ENCODE measurements at regions not wholly inside any gene's neighbourhood (a gene's known extent, or its start where the extent isn't known, plus 50 kb on each side); places are given as distances from the start of the nearest gene placed in this dataset.

DNA sequence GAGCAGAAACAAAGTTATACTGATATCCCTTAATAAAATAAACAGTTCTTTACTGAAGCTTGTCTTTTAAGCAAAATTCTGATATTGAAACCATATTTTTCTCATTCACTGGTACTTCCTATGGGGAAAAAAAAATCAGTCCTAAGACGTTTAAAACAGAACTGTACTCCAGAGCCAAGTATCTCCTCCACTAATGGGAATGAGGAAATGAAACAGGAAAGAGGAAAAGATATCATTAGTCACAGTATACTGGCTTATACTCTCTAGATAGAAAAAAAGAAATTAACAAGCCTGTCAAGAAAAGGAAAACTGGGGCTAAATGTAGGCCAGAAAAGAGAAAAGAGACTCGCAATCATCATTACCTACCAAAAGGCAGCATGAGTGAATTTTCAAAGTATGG is 252.7 kb downstream of the CENPC start:
- no peaks in the 10 kb centered on the region for H3K36me3 ChIP-seq (ENCODE audit: control insufficient read depth, insufficient read depth, low read length)
- ChIA-PET POLR2A (no interaction called here), CTCF (no interaction called here)
- in situ Hi-C loops (cut with HindIII; ENCODE audit: low pct_unique_long_range_greater_than_20kb, low sequenced_read_pairs), result no loop called here
- H3K4me1 ChIP-seq (ENCODE audit: control insufficient read depth, insufficient read depth, low read length), result no peaks in the 10 kb centered on the region
- BruUV-seq (replicated peaks), result no TSS peak
- intact Hi-C loops (cut with micrococcal nuclease; ENCODE audit: unreplicated experiment), result no loop called here
- DNase-seq (ENCODE audit: low read depth, low spot score) (no peak), ATAC-seq (no peak)
- H3K27me3 ChIP-seq (ENCODE audit: control insufficient read depth, insufficient read depth, low read length), result no peaks in the 10 kb centered on the region
- H3K4me3 ChIP-seq (ENCODE audit: low read depth in 2 of 2, low read length in 2 of 2), result no peak overlapping the region
- no peak overlapping the region for H3K27ac ChIP-seq (ENCODE audit: low read length)
- TF ChIP-seq SIN3A (IDR thresholded peaks at IDR 0.05; ENCODE audit: borderline replicate concordance, insufficient read depth, low read depth, low read length), result no peak
- H3K9me3 ChIP-seq (ENCODE audit: control insufficient read depth, insufficient read depth, low read depth, low read length), result no peaks in the 10 kb centered on the region

DNA sequence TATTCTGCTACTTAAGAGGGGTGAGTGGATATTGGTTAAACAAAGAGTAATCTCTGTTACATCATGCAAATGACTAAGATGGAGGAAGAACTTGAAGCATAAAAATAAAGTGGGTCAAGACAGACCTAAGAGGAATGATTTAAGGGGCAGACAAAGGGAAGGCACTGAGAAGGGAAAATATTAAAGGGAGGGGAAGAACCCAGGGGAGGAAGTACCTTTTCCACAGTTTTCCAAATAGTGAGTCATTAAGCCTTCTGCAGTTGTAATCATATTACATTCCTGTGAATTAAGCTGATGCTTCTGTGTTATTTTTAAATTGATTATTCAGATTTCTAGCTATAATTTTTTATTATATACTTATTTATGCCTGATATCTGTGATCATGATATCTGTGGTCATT is 253.3 kb downstream of the CENPC start:
- CTCF ChIA-PET, result no interaction called here

DNA sequence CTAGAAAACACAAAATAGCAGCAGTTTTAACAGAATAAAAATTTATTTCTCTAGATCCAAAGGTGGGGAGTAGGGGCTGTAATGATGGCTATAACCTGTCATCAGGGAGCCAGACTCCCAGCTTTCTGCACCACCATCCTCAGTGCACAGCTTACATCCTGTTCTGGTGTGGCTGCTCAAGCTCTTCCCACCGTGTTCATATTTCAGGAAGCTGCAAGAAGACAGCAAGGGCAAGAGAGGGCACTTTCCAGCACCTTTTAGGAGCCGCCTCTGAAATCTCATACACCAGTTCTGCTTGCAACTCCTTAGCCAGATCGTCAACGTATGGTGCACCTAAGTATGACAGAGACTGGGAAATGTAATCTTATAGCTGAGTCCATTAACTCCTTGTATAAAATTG is 253.7 kb downstream of the CENPC start:
- H3K27ac ChIP-seq (ENCODE audit: low read length), result no peak overlapping the region
- no peaks in the 10 kb centered on the region for H3K27me3 ChIP-seq (ENCODE audit: control insufficient read depth, insufficient read depth, low read length)
- no peaks in the 10 kb centered on the region for H3K36me3 ChIP-seq (ENCODE audit: control insufficient read depth, insufficient read depth, low read length)
- in situ Hi-C loops (cut with HindIII; ENCODE audit: low pct_unique_long_range_greater_than_20kb, low sequenced_read_pairs) (no loop called here), intact Hi-C loops (cut with micrococcal nuclease; ENCODE audit: unreplicated experiment) (no loop called here)
- TF ChIP-seq, protein P1, sequence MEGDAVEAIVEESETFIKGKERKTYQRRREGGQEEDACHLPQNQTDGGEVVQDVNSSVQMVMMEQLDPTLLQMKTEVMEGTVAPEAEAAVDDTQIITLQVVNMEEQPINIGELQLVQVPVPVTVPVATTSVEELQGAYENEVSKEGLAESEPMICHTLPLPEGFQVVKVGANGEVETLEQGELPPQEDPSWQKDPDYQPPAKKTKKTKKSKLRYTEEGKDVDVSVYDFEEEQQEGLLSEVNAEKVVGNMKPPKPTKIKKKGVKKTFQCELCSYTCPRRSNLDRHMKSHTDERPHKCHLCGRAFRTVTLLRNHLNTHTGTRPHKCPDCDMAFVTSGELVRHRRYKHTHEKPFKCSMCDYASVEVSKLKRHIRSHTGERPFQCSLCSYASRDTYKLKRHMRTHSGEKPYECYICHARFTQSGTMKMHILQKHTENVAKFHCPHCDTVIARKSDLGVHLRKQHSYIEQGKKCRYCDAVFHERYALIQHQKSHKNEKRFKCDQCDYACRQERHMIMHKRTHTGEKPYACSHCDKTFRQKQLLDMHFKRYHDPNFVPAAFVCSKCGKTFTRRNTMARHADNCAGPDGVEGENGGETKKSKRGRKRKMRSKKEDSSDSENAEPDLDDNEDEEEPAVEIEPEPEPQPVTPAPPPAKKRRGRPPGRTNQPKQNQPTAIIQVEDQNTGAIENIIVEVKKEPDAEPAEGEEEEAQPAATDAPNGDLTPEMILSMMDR (IDR thresholded peaks at IDR 0.05), result no peak
- TF ChIP-seq TCF7L2 (IDR thresholded peaks at IDR 0.05; ENCODE audit: low read depth, low read length) (no peak), POLR2AphosphoS5 (IDR thresholded peaks at IDR 0.05; ENCODE audit: low read depth, low read length) (no peak), SIN3A (IDR thresholded peaks at IDR 0.05; ENCODE audit: borderline replicate concordance, insufficient read depth, low read depth, low read length) (no peak)
- TF ChIP-seq, protein P2, sequence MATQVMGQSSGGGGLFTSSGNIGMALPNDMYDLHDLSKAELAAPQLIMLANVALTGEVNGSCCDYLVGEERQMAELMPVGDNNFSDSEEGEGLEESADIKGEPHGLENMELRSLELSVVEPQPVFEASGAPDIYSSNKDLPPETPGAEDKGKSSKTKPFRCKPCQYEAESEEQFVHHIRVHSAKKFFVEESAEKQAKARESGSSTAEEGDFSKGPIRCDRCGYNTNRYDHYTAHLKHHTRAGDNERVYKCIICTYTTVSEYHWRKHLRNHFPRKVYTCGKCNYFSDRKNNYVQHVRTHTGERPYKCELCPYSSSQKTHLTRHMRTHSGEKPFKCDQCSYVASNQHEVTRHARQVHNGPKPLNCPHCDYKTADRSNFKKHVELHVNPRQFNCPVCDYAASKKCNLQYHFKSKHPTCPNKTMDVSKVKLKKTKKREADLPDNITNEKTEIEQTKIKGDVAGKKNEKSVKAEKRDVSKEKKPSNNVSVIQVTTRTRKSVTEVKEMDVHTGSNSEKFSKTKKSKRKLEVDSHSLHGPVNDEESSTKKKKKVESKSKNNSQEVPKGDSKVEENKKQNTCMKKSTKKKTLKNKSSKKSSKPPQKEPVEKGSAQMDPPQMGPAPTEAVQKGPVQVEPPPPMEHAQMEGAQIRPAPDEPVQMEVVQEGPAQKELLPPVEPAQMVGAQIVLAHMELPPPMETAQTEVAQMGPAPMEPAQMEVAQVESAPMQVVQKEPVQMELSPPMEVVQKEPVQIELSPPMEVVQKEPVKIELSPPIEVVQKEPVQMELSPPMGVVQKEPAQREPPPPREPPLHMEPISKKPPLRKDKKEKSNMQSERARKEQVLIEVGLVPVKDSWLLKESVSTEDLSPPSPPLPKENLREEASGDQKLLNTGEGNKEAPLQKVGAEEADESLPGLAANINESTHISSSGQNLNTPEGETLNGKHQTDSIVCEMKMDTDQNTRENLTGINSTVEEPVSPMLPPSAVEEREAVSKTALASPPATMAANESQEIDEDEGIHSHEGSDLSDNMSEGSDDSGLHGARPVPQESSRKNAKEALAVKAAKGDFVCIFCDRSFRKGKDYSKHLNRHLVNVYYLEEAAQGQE (IDR thresholded peaks at IDR 0.05; ENCODE audit: insufficient read depth in 1 of 2, low read depth in 2 of 2, low read length in 1 of 2), result no peak
- ChIA-PET POLR2A (no interaction called here), CTCF (no interaction called here)
- no peaks in the 10 kb centered on the region for H3K4me1 ChIP-seq (ENCODE audit: control insufficient read depth, insufficient read depth, low read length)
- no peak for ATAC-seq
- H3K9me3 ChIP-seq (ENCODE audit: control insufficient read depth, insufficient read depth, low read depth, low read length), result no peaks in the 10 kb centered on the region
- no TSS peak for BruUV-seq (replicated peaks)
- DNase-seq (ENCODE audit: low read depth, low spot score), result no peak
- H3K4me3 ChIP-seq (ENCODE audit: low read depth in 2 of 2, low read length in 2 of 2), result no peak overlapping the region

More for the DNA sequence above, 253.3 kb downstream of the CENPC start:
- DNase-seq (ENCODE audit: low read depth, low spot score) (no peak), ATAC-seq (no peak)
- Histone ChIP-seq H3K36me3 (ENCODE audit: control insufficient read depth, insufficient read depth, low read length) (no peaks in the 10 kb centered on the region), H3K9me3 (ENCODE audit: control insufficient read depth, insufficient read depth, low read depth, low read length) (no peaks in the 10 kb centered on the region), H3K27me3 (ENCODE audit: control insufficient read depth, insufficient read depth, low read length) (no peaks in the 10 kb centered on the region), H3K4me3 (ENCODE audit: low read depth in 2 of 2, low read length in 2 of 2) (no peak overlapping the region), H3K4me1 (ENCODE audit: control insufficient read depth, insufficient read depth, low read length) (no peaks in the 10 kb centered on the region), H3K27ac (ENCODE audit: low read length) (no peak overlapping the region)
- POLR2A ChIA-PET, result no interaction called here
- BruUV-seq (replicated peaks), result no TSS peak
- in situ Hi-C loops (cut with HindIII; ENCODE audit: low pct_unique_long_range_greater_than_20kb, low sequenced_read_pairs) (no loop called here), intact Hi-C loops (cut with micrococcal nuclease; ENCODE audit: unreplicated experiment) (no loop called here)
- TF ChIP-seq, protein P2 (IDR thresholded peaks at IDR 0.05; ENCODE audit: insufficient read depth in 1 of 2, low read depth in 2 of 2, low read length in 1 of 2), result no peak
- TF ChIP-seq SIN3A (IDR thresholded peaks at IDR 0.05; ENCODE audit: borderline replicate concordance, insufficient read depth, low read depth, low read length), result no peak
- TF ChIP-seq POLR2AphosphoS5 (IDR thresholded peaks at IDR 0.05; ENCODE audit: low read depth, low read length), result no peak
- TF ChIP-seq, protein P1 (IDR thresholded peaks at IDR 0.05), result no peak
- TF ChIP-seq TCF7L2 (IDR thresholded peaks at IDR 0.05; ENCODE audit: low read depth, low read length), result no peak

Data from Panc1 (cell line).